ENCODE measurements at regions not wholly inside any gene's neighbourhood (a gene's known extent, or its start where the extent isn't known, plus 50 kb on each side); places are given as distances from the start of the nearest gene placed in this dataset.

GRCh38 chr4:83779103-83780052 is 243.5 kb downstream of the GPAT3 start:
- TF ChIP-seq CTCF (IDR thresholded peaks at IDR 0.05 in 4 of 5, conservative IDR thresholded peaks at IDR 0.05 in 1 of 5): no peak
- ATAC-seq: no peak
- DNase-seq: no peak
- no peaks in the 10 kb centered on the region for H3K36me3 ChIP-seq
- no peaks in the 10 kb centered on the region for H3K27me3 ChIP-seq
- H3K4me3 ChIP-seq: no peak overlapping the region
- in situ Hi-C loops (cut with MboI; ENCODE audit: low sequenced_read_pairs in 4 of 4): no loop called here
- no peaks in the 10 kb centered on the region for H3K9me3 ChIP-seq
- H3K27ac ChIP-seq: no peak overlapping the region
- intact Hi-C loops (cut with DNase I; ENCODE audit: low total_unique reads): no loop called here
- no peaks in the 10 kb centered on the region for H3K4me1 ChIP-seq

GRCh38 chr4:83772685-83773084 is 236.8 kb downstream of the GPAT3 start:
- Histone ChIP-seq H3K4me1 (no peaks in the 10 kb centered on the region), H3K27me3 (no peaks in the 10 kb centered on the region)

GRCh38 chr4:83771113-83771705 is 235.3 kb downstream of the GPAT3 start:
- TF ChIP-seq POLR2A (IDR thresholded peaks at IDR 0.05) (no peak), CTCF (IDR thresholded peaks at IDR 0.05 in 4 of 5, conservative IDR thresholded peaks at IDR 0.05 in 1 of 5) (peak in 1 of 5 experiments; percentile 32)
- intact Hi-C loops (cut with DNase I; ENCODE audit: low total_unique reads) (no loop called here), in situ Hi-C loops (cut with MboI; ENCODE audit: low sequenced_read_pairs in 4 of 4) (no loop called here)
- ATAC-seq (no peak), DNase-seq (no peak)
- Histone ChIP-seq H3K27me3 (no peaks in the 10 kb centered on the region), H3K36me3 (no peaks in the 10 kb centered on the region), H3K9me3 (no peaks in the 10 kb centered on the region), H3K4me3 (no peak overlapping the region), H3K4me1 (no peaks in the 10 kb centered on the region), H3K27ac (no peak overlapping the region)

More at GRCh38 chr4:83772685-83773084, 236.8 kb downstream of the GPAT3 start:
- no peaks in the 10 kb centered on the region for H3K36me3 ChIP-seq
- intact Hi-C loops (cut with DNase I; ENCODE audit: low total_unique reads): no loop called here
- DNase-seq (no peak), ATAC-seq (no peak)
- in situ Hi-C loops (cut with MboI; ENCODE audit: low sequenced_read_pairs in 4 of 4): no loop called here
- TF ChIP-seq POLR2A (IDR thresholded peaks at IDR 0.05): no peak
- no peak for TF ChIP-seq CTCF (IDR thresholded peaks at IDR 0.05 in 4 of 5, conservative IDR thresholded peaks at IDR 0.05 in 1 of 5)
- no peak overlapping the region for H3K27ac ChIP-seq
- H3K9me3 ChIP-seq: no peaks in the 10 kb centered on the region
- H3K4me3 ChIP-seq: no peak overlapping the region

- no peak for ATAC-seq
- H3K27ac ChIP-seq: no peak overlapping the region
- no peaks in the 10 kb centered on the region for H3K9me3 ChIP-seq
- TF ChIP-seq POLR2A (IDR thresholded peaks at IDR 0.05): no peak
- no peak for TF ChIP-seq CTCF (IDR thresholded peaks at IDR 0.05 in 4 of 5, conservative IDR thresholded peaks at IDR 0.05 in 1 of 5)
- H3K36me3 ChIP-seq: no peaks in the 10 kb centered on the region
- in situ Hi-C loops (cut with MboI; ENCODE audit: low sequenced_read_pairs in 4 of 4): no loop called here
- H3K4me1 ChIP-seq: no peaks in the 10 kb centered on the region
- intact Hi-C loops (cut with DNase I; ENCODE audit: low total_unique reads): no loop called here
- H3K4me3 ChIP-seq: no peak overlapping the region
- DNase-seq: no peak
- no peaks in the 10 kb centered on the region for H3K27me3 ChIP-seq
Observed at GRCh38 chr4:83768146-83768545, 232.2 kb downstream of the GPAT3 start.
